ENCODE measurements at regions not wholly inside any gene's neighbourhood (a gene's known extent, or its start where the extent isn't known, plus 50 kb on each side); places are given as distances from the start of the nearest gene placed in this dataset.

DNA sequence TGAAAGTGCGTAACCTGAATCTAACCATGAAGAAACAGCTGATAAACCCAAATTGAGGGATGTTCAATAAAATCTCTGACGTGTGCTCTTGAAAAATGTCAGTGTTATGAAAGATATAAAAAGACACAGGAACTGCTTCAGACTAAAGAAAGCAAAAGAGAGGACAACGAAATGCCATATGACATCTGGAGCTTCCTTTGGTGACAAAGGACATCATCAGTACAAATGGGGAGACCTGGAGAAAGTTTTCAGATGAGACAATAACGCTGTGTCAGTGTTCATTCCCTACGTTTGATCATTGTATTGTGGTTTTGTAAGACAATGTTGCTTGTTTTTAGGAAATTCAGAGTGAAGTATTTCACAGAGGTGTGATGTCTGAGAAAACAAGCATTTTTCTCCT lies 125.9 kb upstream of the MAP1LC3B2 start:
- no peak for TF ChIP-seq POLR2A (IDR thresholded peaks at IDR 0.05; ENCODE audit: low read depth, low read length)
- TF ChIP-seq, protein P1, sequence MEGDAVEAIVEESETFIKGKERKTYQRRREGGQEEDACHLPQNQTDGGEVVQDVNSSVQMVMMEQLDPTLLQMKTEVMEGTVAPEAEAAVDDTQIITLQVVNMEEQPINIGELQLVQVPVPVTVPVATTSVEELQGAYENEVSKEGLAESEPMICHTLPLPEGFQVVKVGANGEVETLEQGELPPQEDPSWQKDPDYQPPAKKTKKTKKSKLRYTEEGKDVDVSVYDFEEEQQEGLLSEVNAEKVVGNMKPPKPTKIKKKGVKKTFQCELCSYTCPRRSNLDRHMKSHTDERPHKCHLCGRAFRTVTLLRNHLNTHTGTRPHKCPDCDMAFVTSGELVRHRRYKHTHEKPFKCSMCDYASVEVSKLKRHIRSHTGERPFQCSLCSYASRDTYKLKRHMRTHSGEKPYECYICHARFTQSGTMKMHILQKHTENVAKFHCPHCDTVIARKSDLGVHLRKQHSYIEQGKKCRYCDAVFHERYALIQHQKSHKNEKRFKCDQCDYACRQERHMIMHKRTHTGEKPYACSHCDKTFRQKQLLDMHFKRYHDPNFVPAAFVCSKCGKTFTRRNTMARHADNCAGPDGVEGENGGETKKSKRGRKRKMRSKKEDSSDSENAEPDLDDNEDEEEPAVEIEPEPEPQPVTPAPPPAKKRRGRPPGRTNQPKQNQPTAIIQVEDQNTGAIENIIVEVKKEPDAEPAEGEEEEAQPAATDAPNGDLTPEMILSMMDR (IDR thresholded peaks at IDR 0.05; ENCODE audit: extremely low read depth in 1 of 2, insufficient read depth in 1 of 2, low read depth in 1 of 2, low read length in 2 of 2) = no peak
- TF ChIP-seq, protein P2, sequence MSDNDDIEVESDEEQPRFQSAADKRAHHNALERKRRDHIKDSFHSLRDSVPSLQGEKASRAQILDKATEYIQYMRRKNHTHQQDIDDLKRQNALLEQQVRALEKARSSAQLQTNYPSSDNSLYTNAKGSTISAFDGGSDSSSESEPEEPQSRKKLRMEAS (IDR thresholded peaks at IDR 0.05; ENCODE audit: insufficient read depth, insufficient read length) = no peak
